Heart left ventricle (tissue), 16 donors: ENCODE measurements at regions not wholly inside any gene's neighbourhood (a gene's known extent, or its start where the extent isn't known, plus 50 kb on each side); places are given as distances from the start of the nearest gene placed in this dataset.

Source experiments
- ATAC-seq, 4 donors: fragments of 200-7000 bp; cut with Tn5 transposase; one replicate each; pipeline ENCODE4 v1.9.1; 2020 to 2022; ENCODE audit warnings: moderate library complexity in 4 of 4, mild to moderate bottlenecking in 3 of 4, moderate number of reproducible peaks in 1 of 4
- DNase-seq, 5 donors: peaks; one replicate each; pipeline ENCODE4 v3.0.0-alpha.2; 2020
- H3K27ac ChIP-seq, 12 donors: fragments of 200-600 bp; sonication (generic) in 4 of 12; one replicate each; pipeline versions ENCODE4 v1.5.0 to v1.8.0; 2016 to 2022; ENCODE audit warnings: mild to moderate bottlenecking in 2 of 12
- H3K27me3 ChIP-seq, 9 donors: fragments of 200-600 bp; sonication (generic) in 2 of 9; one replicate each; pipeline versions ENCODE4 v1.5.1 to v1.8.0; 2016 to 2022; ENCODE audit warnings: mild to moderate bottlenecking in 3 of 9
- H3K36me3 ChIP-seq, 9 donors: fragments of 200-600 bp; sonication (generic) in 2 of 9; one replicate each; pipeline versions ENCODE4 v1.5.0 to v1.8.0; 2018 to 2022; ENCODE audit warnings: mild to moderate bottlenecking in 2 of 9
- H3K4me1 ChIP-seq, 12 donors: fragments of 200-600 bp; sonication (generic) in 4 of 12; one replicate each; pipeline versions ENCODE4 v1.5.0 to v1.8.0; 2016 to 2022; ENCODE audit warnings: mild to moderate bottlenecking in 3 of 12
- H3K4me3 ChIP-seq, 12 donors: fragments of 200-600 bp; sonication (generic) in 4 of 12; one replicate each; pipeline versions ENCODE4 v1.5.0 to v1.8.0; 2017 to 2022; ENCODE audit warnings: mild to moderate bottlenecking in 9 of 12, moderate library complexity in 4 of 12
- H3K9me3 ChIP-seq, 12 donors: fragments of 200-600 bp; sonication (generic) in 4 of 12; one replicate each; pipeline versions ENCODE4 v1.5.0 to v1.8.0; 2016 to 2022; ENCODE audit warnings: mild to moderate bottlenecking in 1 of 12
- CTCF ChIP-seq, 12 donors: fragments of 200-600 bp; sonication (generic) in 4 of 12; IDR thresholded peaks; one replicate each; pipeline versions ENCODE4 v1.5.0 to v1.8.0; 2018 to 2022; ENCODE audit warnings: antibody characterized with exemption in 12 of 12, mild to moderate bottlenecking in 5 of 12
- POLR2A ChIP-seq, 2 donors: fragments of 450-650 bp; IDR thresholded peaks; one replicate each; pipeline ENCODE4 v1.6.1; 2017; ENCODE audit warnings: antibody characterized with exemption in 2 of 2, mild to moderate bottlenecking in 2 of 2, moderate library complexity in 2 of 2
- WGBS, 4 donors: extraction: QIAGEN DNeasy Blood & Tissue Kit in 2 of 4; methylation state at CpG; one replicate each; pipeline versions ENCODE4 v1.1.5 to v1.1.7; 2013 to 2018; 5-methylcytosine and 5-hydroxymethylcytosine counted together
- intact Hi-C, 10 donors: fragments of 100-400 bp; cut with DNase I; formaldehyde crosslinking; loops; one replicate each; pipeline versions ENCODE4 v1.11.1 to v1.14.2; 2022
- donor health status: ischemic (EF 13 %, LVEDD 7.1; RV severe dilation, severe dysfunction).
- donor health status: healthy with polysubstance abuse.
- donor health status: DM: no; HTN: yes; CAD: no.
- donor health status: DM: no; HTN: no; CAD: no.
- donor health status: ischemic (EF 25% LVEDD 6.9; RV normal size, moderate dysfunction).
- donor health status: ischemic (EF 25% LVEDD 5.7; RV mildly dilated, moderate dysfunction).
- donor health status: healthy.
- donor health status: DM: yes; HTN: yes; CAD: no.
- donor health status: ischemic (EF 35%, LVEDD 5.7; RV mildly dilated, moderate dysfunction).
- donor health status: nonischemic (EF 11% LVEDD 7.7; RV severe dilation, severe dysfunction).
- donor health status: DM: yes; HTN: yes; CAD: no.
- donor health status: PGD.
- donor health status: ischemic (EF 29% LVEDD 5.4; RV normal size, mild dysfunction).
- donor health status: nonischemic (EF 23%, LVEDD 6.1; RV moderate dilation, normal function).

- no peak for ATAC-seq
- WGBS, 4 donors = 31 to 69% (median 55%) methylated on average over 1 of the region's 1 CpG
- Histone ChIP-seq H3K36me3 (no peaks in the 10 kb centered on the region), H3K4me3 (no peak overlapping the region), H3K9me3 (peaks cover 0 to 3% (median 0%) of the 10 kb centered on the region in 12 donors), H3K27ac (no peak overlapping the region), H3K4me1 (no peaks in the 10 kb centered on the region), H3K27me3 (no peaks in the 10 kb centered on the region)
- DNase-seq = no peak
- intact Hi-C loops = no loop called here
- TF ChIP-seq CTCF (IDR thresholded peaks at IDR 0.05) = no peak
- TF ChIP-seq POLR2A (IDR thresholded peaks at IDR 0.05) = no peak
These were observed 73.1 kb upstream of the KCNA4 start for GRCh38 chr11:30089921-30090320.

- no peak overlapping the region for H3K4me3 ChIP-seq
- no peaks in the 10 kb centered on the region for H3K27me3 ChIP-seq
- H3K27ac ChIP-seq = no peak overlapping the region
- ATAC-seq = no peak
- DNase-seq = no peak
- H3K9me3 ChIP-seq = peaks cover 0 to 3% (median 0%) of the 10 kb centered on the region in 12 donors
- no peaks in the 10 kb centered on the region for H3K4me1 ChIP-seq
- intact Hi-C loops = no loop called here
- no peak for TF ChIP-seq POLR2A (IDR thresholded peaks at IDR 0.05)
- no peaks in the 10 kb centered on the region for H3K36me3 ChIP-seq
These were observed 74.4 kb upstream of the KCNA4 start for GRCh38 chr11:30091246-30091645.

DNA sequence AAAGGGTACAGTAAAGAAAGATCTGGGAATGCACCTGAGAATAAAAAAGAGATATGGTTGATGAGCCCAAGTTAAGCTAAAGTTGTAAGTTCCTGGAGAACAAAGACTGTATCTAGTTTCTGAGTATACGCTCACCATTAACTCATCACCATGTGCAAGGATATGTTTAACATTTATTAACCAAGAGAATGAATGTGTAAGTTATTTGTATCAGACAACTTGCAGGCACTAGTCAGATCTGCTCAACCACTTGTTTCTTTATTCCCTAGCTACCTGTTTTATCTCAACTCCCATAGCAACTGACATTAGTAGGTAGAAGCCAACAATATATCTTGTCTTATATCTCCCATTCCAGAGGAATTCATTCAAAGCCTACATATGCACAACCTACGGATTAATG lies 74.9 kb upstream of the KCNA4 start:
- WGBS, 4 donors = 86 to 91% (median 88%) methylated on average over 2 of the region's 2 CpGs
- DNase-seq (no peak), ATAC-seq (no peak)
- no peaks in the 10 kb centered on the region for H3K4me1 ChIP-seq
- H3K27me3 ChIP-seq = no peaks in the 10 kb centered on the region
- no peak overlapping the region for H3K27ac ChIP-seq
- H3K4me3 ChIP-seq = no peak overlapping the region
- peaks cover 0 to 3% (median 0%) of the 10 kb centered on the region in 12 donors for H3K9me3 ChIP-seq
- intact Hi-C loops = no loop called here
- TF ChIP-seq POLR2A (IDR thresholded peaks at IDR 0.05) (no peak), CTCF (IDR thresholded peaks at IDR 0.05) (no peak)
- H3K36me3 ChIP-seq = no peaks in the 10 kb centered on the region

- TF ChIP-seq CTCF (IDR thresholded peaks at IDR 0.05) (no peak), POLR2A (IDR thresholded peaks at IDR 0.05) (no peak)
- no peaks in the 10 kb centered on the region for H3K27me3 ChIP-seq
- intact Hi-C loops = no loop called here
- H3K9me3 ChIP-seq = peaks cover 0 to 3% (median 0%) of the 10 kb centered on the region in 12 donors
- no peaks in the 10 kb centered on the region for H3K36me3 ChIP-seq
- ATAC-seq = no peak
- DNase-seq = no peak
- H3K27ac ChIP-seq = no peak overlapping the region
- no peaks in the 10 kb centered on the region for H3K4me1 ChIP-seq
- H3K4me3 ChIP-seq = no peak overlapping the region
These were observed 75.7 kb upstream of the KCNA4 start for GRCh38 chr11:30092518-30092917.

DNA sequence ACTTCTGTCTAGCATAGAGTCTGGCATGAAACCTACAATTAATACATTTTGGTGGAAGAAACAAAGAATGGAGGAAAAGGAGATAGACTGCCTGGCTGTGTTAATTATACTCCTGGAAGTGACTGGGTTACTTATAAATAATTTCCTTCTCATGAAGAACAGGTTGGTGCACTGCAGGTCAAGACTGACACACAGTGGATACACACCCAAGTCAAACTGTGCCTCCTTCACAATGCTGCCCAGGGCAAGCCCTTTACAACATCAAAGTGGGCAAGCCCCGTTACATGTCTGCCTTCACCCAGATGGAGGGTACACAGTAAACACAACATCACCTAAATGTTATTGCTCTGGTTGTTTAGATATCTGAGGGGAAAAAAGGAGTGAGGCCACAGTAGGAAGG lies 83.7 kb upstream of the KCNA4 start:
- Histone ChIP-seq H3K4me1 (no peaks in the 10 kb centered on the region), H3K27ac (no peak overlapping the region), H3K4me3 (no peak overlapping the region), H3K9me3 (peaks cover 0 to 12% (median 0%) of the 10 kb centered on the region in 12 donors), H3K27me3 (no peaks in the 10 kb centered on the region), H3K36me3 (no peaks in the 10 kb centered on the region)
- DNase-seq (no peak), ATAC-seq (no peak)
- TF ChIP-seq CTCF (IDR thresholded peaks at IDR 0.05) (no peak), POLR2A (IDR thresholded peaks at IDR 0.05) (no peak)
- 89 to 100% (median 91%) methylated on average over 1 of the region's 1 CpG for WGBS, 4 donors
- intact Hi-C loops = no loop called here
